ELF-1 (cell line): ENCODE measurements at regions not wholly inside any gene's neighbourhood (a gene's known extent, or its start where the extent isn't known, plus 50 kb on each side); places are given as distances from the start of the nearest gene placed in this dataset.

Experiments used
- DNase-seq: peaks from one replicate; pipeline ENCODE4 v3.0.0-alpha.2; 2016; ENCODE audit warnings: low read depth, low spot score

DNA sequence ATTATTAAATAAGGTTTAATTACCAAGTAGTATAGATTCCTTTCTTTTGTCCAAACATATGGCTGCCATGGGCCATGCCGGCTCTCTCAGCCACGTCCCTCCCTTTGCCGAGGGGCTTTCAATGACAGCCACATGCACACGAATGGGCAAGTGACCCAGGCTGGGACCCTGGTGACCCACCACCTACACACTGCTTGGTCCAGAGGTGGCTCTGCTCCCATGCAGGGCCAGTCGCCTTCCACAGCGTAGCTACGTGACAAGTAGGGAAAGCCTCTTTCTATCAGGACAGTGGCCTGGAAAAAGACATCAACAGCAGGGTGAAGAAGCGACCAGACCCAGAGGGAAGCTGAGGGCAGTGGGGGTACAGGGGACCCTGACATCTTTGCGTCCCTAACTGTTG lies 152.8 kb upstream of the CST7 start:
- no peak for DNase-seq

DNA sequence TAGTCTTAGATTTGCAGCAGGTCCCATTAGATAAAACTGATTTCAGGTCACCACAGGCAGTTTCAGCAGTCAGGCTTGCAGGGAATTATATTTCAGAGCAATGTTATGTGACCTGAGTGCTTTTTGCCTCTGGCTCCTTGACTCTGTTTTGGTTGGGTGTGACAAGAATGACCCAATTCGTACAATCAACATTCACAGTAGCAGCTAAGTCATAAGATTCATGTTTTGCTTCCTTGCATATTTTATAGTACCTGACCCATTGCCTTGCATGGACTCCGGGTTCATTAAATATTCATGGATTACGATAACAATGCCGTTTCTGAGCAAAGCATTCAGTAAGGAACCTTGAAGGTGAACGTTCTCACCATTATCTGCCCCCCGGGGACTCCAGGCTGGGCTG lies 152.0 kb upstream of the CST7 start:
- no peak for DNase-seq

DNA sequence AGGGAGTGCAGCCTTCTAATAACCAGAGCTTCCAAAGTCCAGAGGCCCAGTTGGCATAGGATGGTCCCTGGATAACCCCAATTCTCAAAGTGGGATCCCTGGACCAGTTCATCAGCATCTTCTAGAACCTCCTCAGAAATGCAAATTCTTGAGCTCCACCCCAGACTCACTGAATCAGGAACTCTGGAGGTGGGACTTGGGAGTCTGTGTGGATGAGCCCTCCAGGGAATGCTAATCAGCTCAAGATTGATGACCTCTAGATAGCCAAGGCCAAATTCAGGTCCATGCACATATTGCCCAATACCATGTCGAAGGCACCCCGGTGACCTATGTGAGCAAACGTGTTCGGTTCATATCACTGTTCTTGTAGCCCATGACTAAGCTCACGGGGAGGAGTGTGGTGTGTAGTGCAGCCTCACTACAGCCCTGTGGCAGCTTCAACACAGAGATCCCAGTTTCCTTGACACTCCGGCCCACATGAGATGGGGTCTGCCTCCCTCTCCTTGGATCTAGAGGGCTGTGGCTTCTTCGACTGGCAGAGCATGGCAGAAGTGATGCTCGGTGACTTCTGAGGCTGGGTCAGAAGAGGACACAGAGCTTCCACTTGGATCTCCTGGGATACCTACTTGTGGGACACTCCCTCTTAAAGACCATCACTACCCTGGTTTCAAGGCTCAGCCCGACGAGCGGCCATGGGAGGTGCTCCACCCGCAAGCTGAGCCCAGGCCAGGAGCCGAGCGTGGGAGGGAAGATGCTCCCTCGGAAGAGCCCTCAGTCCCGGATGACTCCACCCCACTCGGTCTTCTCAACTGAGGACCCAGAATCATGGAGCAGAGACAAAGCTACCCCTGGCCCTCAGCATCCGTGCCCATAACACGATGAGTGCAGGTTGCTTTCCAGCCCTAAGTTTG lies 151.1 kb upstream of the CST7 start:
- DNase-seq: no peak

DNA sequence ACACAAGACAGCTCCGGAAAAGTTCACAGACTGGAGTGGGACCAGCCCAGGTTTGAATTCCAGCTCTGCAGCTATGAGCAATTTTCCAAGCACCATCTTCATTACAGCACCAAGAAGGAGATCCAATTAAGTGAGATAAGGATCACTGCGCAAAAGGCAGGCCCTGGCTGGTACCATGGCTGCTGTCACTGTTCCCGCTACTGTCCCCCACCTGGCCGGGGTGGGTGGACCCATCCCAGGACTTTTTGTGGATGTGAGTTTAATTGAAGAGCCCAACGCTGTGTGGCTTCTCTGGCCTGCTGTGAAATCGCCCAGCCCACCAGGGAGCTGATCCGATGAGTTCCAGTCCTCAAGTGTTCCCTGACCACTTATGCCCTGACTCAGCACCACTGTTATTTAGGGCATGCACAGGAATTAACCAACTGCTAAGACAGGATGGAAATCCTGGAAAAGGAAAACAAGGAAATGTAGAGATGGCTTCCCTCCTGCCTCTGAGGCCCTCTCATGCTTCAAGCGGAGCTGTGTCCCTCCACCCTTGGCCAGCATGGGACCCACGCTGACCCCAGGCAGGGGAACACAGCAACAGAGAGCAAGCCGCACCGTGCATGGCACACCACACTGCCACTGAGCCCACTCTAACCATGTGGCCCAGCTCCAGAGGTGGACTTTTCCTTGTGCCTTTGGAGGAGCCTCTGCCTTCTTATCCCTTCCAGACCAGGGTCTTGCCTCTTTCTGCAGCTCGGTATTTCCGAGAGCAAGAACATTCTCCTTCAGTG lies 150.0 kb upstream of the CST7 start:
- no peak for DNase-seq

DNA sequence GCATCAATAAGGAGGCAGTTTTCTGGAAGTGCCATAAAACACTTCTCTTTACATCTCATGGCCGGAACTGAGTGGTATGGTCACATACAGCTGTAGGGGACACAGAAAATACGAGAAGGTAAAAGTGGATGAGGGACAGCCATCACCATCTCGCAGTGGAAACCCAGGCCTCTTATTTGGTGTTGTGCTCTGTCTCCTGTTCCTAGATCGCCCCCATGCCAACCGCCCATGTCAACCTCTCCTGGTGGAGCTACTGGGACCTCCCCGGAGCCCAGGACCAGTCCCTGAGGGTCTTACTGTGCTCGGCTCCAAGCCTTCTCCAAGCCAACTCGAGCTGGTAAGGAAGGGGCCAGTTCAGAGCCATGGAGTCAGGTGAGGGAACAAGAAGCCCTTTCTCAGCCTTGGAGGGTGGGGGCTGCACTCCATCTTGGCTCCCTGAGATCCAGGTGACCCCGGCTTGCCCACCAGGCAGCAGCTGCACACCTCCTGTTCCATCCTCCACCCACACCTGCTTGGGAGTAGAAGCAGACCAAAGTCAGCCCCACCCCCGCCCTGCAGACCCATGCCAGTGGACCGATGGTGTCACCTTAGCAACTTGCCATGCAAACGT lies 149.0 kb upstream of the CST7 start:
- no peak for DNase-seq

DNA sequence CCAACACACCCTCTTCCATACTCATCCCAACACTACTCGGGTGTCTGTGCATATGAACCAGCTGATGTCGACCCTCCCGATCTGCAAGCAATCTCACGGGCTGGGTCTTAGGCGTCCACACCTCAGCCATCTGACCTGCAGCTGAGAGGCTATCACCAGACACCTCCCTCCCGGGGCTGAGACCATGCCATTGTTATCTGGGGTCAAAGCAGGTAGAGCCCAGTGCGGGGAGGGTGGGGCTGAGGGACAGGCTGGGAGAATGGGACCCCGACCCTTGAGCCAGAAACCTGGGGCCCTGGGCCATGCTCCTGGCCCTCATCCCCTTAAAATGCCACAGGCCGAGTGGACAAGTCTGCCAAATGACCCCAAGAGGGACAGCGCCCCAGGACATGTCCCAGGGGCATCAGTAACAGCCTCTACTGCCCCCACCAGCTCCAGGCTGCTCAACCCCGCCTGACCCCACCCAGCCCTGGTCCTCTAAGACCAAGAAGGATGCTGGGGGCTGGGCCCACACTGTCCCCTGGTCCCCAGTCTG lies 146.7 kb upstream of the CST7 start:
- no peak for DNase-seq

DNA sequence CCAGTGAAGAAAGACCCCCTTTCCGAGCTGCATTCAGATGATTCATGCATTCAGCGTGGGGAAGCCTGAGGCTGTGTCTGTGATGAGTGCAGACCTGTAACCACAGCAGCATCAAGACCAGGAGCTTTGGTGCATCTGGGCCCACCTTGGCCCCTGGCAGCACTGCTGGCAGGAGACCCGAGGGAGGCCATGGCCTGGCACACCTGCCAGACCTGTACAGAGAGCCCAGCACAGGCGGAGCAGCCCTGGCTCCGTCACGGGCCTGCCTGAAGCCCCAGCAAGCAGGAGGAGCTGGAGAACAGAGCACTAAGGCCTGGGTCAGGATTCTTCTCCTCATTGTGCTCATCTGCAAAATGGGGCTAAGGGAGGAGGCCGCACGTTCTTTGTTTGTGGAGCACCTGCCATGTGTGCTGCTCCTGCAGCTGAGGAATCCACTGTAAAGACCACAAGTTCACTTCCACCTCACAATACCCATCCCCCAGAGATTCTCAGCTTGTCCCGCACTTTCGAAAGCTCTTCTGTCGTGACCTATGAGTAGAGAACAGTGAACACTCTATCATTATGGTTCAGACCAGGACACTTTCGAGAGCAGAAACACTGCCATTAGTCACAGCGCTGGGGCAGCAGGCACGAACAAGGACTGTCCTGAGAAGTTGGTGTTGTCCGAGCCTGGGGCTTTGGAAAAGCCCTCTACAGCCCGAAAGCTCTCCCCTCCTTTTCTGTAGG lies 144.4 kb upstream of the CST7 start:
- DNase-seq: no peak

DNA sequence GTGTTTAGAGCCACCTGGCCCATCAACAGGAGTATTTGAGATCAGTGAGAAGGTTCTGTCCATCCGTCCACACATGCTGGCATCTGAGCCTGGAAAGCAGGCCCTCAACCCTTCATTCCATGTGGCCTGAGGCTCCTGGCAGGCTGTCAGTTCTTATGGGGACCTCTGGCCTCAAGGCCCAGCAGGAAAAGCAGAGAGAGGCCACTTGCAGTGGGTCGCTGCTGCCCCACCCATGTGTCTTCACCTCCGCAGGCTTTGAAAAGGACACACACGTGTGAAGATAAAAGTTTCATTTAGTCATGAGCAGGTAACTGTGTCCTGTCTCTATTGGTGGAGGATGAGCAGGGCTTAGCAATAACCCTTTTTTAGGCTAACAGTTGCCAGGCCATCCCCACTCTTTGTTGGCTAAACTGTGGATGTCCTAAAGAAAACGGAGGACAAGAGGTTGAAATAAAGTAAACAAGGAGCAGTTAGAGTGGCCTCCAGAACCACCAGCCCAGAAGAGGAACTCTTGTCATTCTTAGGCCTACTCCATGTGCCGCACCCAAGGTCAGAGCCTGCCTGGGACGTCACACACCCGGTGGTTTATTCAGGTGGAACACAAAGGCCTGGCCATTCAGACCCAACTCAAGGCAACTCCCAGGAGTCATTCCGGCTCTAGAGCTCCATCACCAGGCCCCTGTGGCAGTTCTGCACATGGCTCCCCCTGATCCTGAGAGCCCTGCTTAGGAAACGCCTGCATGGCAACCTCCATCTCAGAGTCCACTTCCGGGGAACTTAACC lies 143.4 kb upstream of the CST7 start:
- DNase-seq: no peak

DNA sequence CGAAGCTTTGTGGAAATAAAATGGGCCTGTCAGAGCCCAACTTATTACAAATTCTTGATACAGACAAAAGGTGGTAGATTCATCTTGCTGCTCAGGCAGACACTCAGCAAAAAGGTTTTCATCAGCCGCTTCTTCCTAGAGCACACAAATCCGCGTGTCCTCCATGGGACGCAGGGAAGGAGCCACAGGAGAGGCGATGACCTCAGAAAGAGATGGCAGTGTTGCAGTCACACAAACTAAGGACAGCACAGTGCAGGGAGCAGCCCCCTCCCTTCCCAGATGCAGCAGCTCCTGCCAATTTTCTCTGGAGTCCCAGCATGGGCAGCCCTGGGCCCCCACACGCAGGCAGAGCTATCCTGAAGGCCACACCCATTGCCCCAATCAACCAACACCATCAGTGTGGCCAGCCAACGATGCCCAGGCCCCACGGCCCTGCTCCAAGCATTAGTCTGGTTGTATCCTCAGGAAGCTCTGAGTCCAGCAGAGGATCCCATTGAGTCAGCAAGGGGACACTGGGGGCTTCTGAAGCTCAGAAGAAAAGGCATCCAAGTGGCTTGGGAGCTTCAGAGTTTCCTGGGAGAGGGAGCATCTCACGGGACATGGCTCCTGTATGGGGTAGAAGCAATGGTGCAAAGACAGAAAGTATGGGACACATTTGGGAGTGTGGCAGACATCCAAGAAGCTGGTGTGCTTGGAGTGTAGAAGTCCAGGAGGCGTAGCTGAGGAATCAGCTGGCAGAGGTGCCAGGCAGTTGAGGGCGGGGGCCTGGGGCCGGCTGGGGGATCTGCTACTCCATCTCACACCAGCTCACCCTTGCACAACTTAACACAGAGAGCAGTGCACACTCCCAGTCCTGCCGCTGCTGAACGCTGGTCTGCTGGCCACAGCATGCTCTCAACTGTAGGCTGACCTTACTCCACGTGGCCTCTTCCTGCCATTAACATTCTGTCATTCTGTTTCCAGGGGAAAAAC lies 142.1 kb upstream of the CST7 start:
- DNase-seq: no peak

DNA sequence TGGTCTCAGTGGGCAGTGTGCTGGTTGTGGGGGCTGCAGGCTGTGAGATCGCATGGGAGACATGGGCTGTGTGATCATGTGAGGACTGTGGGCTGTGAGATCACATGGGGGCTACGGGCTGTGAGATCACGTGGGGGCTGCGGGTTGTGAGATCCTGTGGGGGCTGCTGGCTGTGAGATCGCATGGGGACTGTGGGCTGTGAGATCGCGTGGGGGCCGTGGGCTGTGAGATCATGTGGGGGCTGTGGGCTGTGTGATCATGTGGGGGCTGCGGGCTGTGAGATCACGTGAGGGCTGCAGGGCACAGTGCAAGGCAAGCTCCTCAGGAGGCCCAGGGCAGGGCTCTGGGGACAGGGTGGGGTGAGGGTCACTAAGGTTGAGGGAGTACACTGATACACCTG lies 140.5 kb upstream of the CST7 start:
- DNase-seq: no peak

DNA sequence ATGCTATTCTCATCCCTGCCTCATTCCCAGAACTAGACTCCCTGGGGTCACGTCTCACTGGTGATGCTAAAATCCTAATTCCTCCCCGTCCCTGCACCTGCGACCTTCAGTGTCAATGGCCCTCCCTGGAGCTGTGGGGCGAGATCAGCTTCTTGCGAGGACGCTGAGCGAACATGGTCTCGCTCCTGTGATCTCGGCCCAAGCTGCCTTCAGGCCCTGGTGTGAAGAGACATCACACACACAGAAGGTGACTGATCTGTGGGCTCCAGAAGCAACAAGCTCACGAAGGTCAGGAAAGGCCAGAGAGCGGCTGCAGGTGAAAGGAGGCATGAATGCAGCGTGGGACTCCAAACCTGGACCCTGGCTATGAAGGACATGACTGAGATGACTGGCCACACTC lies 139.5 kb upstream of the CST7 start:
- no peak for DNase-seq

DNA sequence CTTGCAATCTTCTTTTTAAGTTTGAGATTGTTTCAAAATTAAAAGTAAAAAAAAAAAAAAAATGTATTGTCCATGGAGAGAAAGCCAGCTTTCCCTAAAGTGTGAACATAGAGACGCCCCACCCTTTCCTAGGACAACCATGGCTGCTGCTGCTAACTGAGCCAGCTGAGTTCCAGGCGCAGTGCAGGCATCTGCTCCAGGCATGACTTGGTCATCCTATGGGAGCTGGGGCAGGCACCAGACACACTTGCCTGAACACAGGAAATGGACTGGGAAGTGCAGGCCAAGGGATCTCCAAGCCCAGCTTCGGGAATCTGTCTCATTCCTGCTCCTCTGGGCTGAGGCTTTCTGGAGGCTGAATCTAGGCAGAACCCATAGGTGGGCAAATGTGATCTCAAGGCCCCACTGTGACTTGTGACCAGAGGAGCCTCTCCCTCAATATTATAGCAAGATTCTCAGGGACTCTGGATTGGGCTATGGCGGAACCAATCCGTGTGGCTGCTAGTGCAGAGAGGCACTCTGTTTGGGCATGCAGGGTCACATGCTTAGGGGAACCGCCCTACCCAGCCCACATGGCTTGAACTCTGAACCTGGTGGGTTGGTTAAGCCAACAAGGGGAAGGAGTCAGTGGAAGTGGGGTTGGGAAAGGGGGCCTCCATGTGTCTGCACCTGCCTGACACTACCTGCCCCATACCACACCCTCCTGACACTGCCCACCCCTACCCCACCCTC lies 138.2 kb upstream of the CST7 start:
- DNase-seq: no peak

DNA sequence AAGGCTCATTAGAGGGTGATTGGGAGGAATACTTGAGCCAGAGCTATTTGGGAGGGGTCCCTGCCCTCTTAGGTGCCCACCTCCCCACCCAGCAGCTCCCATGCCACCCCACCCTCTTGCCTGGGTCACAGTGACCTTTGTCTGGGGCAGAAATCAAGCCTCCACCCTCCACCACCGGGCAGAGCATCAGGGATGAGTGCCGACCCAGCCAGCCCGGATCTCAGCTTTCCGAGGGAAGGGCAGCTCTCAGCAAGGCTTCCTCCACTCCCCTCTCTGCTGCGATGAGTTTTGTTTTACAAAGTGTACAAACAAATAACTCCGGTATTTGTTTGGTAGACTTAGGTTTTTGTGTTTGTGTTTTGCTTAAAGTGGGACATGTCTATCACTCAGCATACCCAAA lies 136.7 kb upstream of the CST7 start:
- DNase-seq: no peak

DNA sequence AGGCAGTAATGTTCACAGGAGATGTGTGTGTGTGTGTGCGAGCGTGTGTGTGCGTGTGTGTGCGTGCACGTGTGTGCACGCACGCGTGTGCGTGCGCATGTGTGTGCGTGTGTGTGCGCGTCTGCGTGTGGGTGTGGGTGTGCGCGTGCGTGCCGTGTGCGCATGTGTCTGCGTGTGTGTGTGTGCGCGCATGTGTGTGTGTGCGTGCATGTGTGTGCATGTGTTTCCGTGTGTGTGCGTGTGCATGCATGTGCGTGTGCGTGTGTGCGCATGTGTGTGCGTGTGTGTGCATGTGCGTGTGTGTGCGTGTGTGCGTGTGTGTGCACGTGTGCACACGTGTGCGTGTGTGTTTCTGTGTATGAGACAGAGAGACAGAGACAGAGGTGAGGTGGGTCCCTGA lies 136.0 kb upstream of the CST7 start:
- DNase-seq: no peak

DNA sequence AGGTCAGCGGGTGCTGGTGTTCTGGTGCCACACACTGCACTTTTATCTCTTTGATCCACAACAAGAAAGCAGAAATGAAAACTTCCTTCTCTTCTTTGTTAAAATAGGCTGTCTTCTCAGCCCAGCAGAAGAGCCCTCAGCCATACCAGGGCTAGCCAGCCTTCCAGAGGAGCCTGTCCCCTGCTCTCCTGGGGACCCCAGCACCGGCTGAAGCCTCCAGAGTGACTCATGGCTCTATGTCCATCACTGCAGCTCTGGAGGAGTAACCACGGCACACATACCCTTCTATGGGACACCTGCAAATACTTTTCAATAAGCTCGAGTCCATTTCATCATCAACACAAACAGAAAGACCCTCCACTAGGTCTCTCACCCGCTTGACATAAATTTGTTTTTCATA lies 135.6 kb upstream of the CST7 start:
- DNase-seq: no peak

DNA sequence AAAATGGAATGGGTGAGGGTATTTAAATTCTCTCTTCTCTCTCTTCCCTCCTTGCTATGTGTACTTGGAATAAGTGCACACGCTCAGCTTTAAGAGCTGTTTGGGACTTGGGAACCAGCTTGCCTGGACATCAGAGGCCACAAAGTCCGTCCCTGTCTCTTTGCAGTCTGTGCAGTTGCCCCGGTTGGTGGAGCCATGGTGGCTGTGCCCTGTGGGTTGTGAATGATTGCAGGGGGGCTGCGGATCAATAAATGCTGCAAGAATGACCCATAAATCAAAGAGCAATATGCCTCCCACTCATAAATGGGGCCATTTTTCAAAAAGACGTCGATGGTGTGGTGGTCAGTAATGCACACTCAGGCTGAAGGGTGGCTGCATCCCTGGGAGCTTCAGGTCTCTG lies 135.1 kb upstream of the CST7 start:
- no peak for DNase-seq

DNA sequence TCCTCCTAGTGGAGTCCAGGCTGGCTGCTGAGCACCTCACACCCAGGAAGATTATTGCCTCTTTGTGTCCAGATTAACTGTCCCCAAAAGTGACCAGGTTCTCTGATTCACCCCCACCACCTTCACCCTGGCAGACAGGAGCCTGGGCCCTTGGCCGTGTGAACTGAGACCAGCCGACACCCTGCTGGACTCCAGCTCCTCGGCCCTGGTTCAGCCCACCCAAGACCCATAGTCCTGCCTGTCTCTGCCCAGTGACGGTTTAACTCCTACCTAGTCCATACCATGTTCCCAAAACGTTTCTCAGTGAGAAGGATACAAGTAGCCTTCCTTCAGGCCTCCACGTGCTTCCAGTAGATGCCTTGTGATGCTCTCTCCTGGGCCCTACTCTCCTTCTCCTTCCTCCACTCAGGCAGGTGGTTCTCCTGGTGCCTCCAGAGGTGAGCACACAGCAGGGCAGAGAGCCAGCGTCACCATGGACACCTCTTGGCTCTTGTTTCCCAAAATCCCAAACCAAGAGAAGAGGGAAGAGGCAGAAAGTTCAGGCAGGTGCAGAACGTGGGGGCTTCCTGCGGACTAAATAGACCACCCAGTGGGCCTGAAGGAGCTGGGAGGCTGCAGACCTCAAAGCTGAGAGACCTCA lies 134.4 kb upstream of the CST7 start:
- no peak for DNase-seq

DNA sequence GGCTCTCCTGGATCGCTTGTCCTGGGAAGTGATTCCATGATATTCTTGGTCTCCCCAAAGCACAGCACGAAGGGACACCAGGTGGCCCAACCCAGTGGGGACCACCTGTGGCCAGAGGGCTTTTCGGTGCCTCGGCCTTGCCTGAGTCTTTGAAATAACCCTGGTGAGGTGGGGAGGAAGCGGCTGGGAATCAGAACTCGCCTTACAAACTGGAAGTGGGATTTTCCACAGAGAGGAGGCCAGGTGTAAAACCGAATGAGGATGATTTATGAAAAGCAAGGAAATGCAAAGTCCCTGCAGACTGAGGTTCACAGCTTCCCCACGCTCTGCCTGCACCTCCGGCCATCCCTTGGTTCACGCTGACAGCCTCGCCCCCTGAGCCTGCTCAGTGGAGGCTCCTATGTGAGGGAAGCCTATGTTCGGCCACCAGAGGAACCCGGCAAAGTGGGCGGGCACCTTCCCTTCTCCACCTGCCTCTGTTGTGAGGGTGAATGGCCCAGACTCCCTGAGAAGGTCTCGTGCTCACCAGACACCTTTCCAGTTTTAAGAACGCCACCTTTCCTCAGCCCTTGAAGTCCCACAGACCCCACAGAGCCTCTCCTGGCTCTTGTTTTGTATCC lies 133.8 kb upstream of the CST7 start:
- DNase-seq: no peak
